IMR-90 (cell line): ENCODE measurements at regions not wholly inside any gene's neighbourhood (a gene's known extent, or its start where the extent isn't known, plus 50 kb on each side); places are given as distances from the start of the nearest gene placed in this dataset.

ENCODE experiments used
- BHLHE40 ChIP-seq: fragments of 150-350 bp; IDR thresholded peaks from 2 replicates; pipeline ENCODE4 v1.6.1; 2016; ENCODE audit warnings: mild to moderate bottlenecking, low read depth, low read length
- RAD21 ChIP-seq: IDR thresholded peaks from 2 replicates; pipeline ENCODE4 v1.6.1; 2012; ENCODE audit warnings: low read length, improper control_type of control experiment

DNA sequence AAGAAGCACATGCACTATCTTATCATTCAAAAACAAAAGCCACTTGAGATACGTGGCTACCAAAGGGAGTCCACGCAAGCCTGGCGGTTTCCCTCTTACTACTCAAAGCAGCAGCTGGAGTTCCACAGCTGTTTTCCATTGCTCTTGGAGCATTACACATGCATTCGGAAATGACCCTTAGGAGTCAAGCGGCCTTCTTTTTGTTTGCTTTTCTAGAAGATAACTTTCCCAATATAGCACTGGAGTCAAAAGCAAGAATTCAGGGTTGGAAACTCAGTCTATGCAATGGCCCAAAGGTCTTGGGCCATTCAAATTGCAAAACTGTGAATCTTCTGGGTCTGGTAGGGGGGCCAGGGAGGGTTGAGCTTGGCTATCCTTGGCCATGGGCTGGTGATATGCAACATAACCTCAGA, 97.8 kb upstream of the MAF start:
- TF ChIP-seq RAD21, result no peak
- no peak for TF ChIP-seq BHLHE40
